ENCODE measurements at regions not wholly inside any gene's neighbourhood (a gene's known extent, or its start where the extent isn't known, plus 50 kb on each side); places are given as distances from the start of the nearest gene placed in this dataset.

- Histone ChIP-seq H3F3A (ENCODE audit: insufficient read depth, low read depth) (no peaks in the 10 kb centered on the region), H3K9me3 (ENCODE audit: insufficient read depth, low read depth) (no peaks in the 10 kb centered on the region), H3K36me3 (ENCODE audit: low read depth) (no peaks in the 10 kb centered on the region), H3K4me3 (no peak overlapping the region), H3K27me3 (ENCODE audit: insufficient read depth, low read depth) (no peaks in the 10 kb centered on the region), H3K27ac (no peak overlapping the region), H3K4me2 (no peak overlapping the region), H2AFZ (no peak overlapping the region), H3K4me1 (replicated peaks; ENCODE audit: insufficient read depth) (no peaks in the 10 kb centered on the region), H3K79me2 (ENCODE audit: low read depth) (no peaks in the 10 kb centered on the region), H4K20me1 (ENCODE audit: insufficient read depth) (no peaks in the 10 kb centered on the region), H3K9me2 (ENCODE audit: insufficient read depth) (no peaks in the 10 kb centered on the region)
- TF ChIP-seq EZH2 (IDR thresholded peaks at IDR 0.05; ENCODE audit: low read depth) (no peak), CTCF (conservative IDR thresholded peaks at IDR 0.05) (no peak)
- no TSS peak for BruUV-seq (replicated peaks)
- POLR2A ChIA-PET (ENCODE audit: unreplicated experiment): no interaction called here
- DNase-seq: peak in 1 of 2 experiments; percentile 4
- intact Hi-C loops (cut with micrococcal nuclease; ENCODE audit: unreplicated experiment): no loop called here
- CTCF ChIA-PET: no interaction called here
These were observed 73.3 kb upstream of the TARS1 start for GRCh38 chr5:33367416-33367815.

- BruUV-seq (replicated peaks): no TSS peak
- no peak overlapping the region for H3K4me2 ChIP-seq
- ChIA-PET CTCF (no interaction called here), POLR2A (ENCODE audit: unreplicated experiment) (interaction anchor here (0.7 kb wide), 1 partner anchor 411 kb away, joined by 4 read pairs; no protein-coding TSS in a partner anchor)
- no peaks in the 10 kb centered on the region for H3K36me3 ChIP-seq (ENCODE audit: low read depth)
- peak in 1 of 2 experiments; percentile 28 for DNase-seq
- H3K9me2 ChIP-seq (ENCODE audit: insufficient read depth): no peaks in the 10 kb centered on the region
- H4K20me1 ChIP-seq (ENCODE audit: insufficient read depth): no peaks in the 10 kb centered on the region
- H3K4me1 ChIP-seq (replicated peaks; ENCODE audit: insufficient read depth): no peaks in the 10 kb centered on the region
- H3F3A ChIP-seq (ENCODE audit: insufficient read depth, low read depth): no peaks in the 10 kb centered on the region
- no peak overlapping the region for H2AFZ ChIP-seq
- H3K4me3 ChIP-seq: no peak overlapping the region
- H3K27me3 ChIP-seq (ENCODE audit: insufficient read depth, low read depth): no peaks in the 10 kb centered on the region
- no peak for TF ChIP-seq CTCF (conservative IDR thresholded peaks at IDR 0.05)
- TF ChIP-seq EZH2 (IDR thresholded peaks at IDR 0.05; ENCODE audit: low read depth): no peak
- 0 out of 2 replicates have a peak, but pooled peaks cover 6% of the 10 kb centered on the region for H3K9me3 ChIP-seq (ENCODE audit: insufficient read depth, low read depth)
- intact Hi-C loops (cut with micrococcal nuclease; ENCODE audit: unreplicated experiment): no loop called here
- H3K79me2 ChIP-seq (ENCODE audit: low read depth): no peaks in the 10 kb centered on the region
- H3K27ac ChIP-seq: no peak overlapping the region
These were observed 71.0 kb upstream of the TARS1 start for GRCh38 chr5:33369485-33370465.

GRCh38 chr5:33370466-33370859 is 70.3 kb upstream of the TARS1 start:
- Histone ChIP-seq H3K79me2 (ENCODE audit: low read depth) (no peaks in the 10 kb centered on the region), H3K9me2 (ENCODE audit: insufficient read depth) (no peaks in the 10 kb centered on the region), H3K27ac (no peak overlapping the region), H3K36me3 (ENCODE audit: low read depth) (no peaks in the 10 kb centered on the region), H2AFZ (no peak overlapping the region), H3K4me2 (no peak overlapping the region), H3K4me3 (no peak overlapping the region), H3F3A (ENCODE audit: insufficient read depth, low read depth) (no peaks in the 10 kb centered on the region), H3K4me1 (replicated peaks; ENCODE audit: insufficient read depth) (no peaks in the 10 kb centered on the region), H3K9me3 (ENCODE audit: insufficient read depth, low read depth) (0 out of 2 replicates have a peak, but pooled peaks cover 6% of the 10 kb centered on the region), H3K27me3 (ENCODE audit: insufficient read depth, low read depth) (no peaks in the 10 kb centered on the region), H4K20me1 (ENCODE audit: insufficient read depth) (no peaks in the 10 kb centered on the region)
- TF ChIP-seq CTCF (conservative IDR thresholded peaks at IDR 0.05) (no peak), EZH2 (IDR thresholded peaks at IDR 0.05; ENCODE audit: low read depth) (no peak)
- POLR2A ChIA-PET (ENCODE audit: unreplicated experiment): no interaction called here
- intact Hi-C loops (cut with micrococcal nuclease; ENCODE audit: unreplicated experiment): no loop called here
- BruUV-seq (replicated peaks): no TSS peak
- CTCF ChIA-PET: no interaction called here
- peak in 1 of 2 experiments; percentile 13 for DNase-seq
